ENCODE measurements at regions not wholly inside any gene's neighbourhood (a gene's known extent, or its start where the extent isn't known, plus 50 kb on each side); places are given as distances from the start of the nearest gene placed in this dataset.

DNA sequence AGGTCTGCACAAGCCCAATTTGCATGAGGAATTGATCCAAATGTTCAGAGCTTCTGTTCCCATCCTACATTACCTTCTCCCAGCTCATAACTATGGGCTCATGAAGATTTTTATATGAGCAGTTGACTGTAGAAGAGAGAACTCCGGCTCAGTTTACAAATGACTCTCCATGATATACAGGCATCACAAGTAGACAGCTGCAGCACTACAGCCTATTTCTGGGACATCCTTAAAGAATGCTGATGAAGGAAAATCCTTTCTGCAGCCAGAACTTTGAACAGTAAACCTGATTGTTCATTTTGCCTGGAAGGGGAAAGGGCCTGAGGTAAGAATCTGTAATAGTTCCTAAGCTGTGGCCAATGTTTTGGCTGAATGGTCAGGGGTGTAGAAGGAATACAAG, 174.1 kb upstream of the CXCL13 start:
- TF ChIP-seq, protein P1, sequence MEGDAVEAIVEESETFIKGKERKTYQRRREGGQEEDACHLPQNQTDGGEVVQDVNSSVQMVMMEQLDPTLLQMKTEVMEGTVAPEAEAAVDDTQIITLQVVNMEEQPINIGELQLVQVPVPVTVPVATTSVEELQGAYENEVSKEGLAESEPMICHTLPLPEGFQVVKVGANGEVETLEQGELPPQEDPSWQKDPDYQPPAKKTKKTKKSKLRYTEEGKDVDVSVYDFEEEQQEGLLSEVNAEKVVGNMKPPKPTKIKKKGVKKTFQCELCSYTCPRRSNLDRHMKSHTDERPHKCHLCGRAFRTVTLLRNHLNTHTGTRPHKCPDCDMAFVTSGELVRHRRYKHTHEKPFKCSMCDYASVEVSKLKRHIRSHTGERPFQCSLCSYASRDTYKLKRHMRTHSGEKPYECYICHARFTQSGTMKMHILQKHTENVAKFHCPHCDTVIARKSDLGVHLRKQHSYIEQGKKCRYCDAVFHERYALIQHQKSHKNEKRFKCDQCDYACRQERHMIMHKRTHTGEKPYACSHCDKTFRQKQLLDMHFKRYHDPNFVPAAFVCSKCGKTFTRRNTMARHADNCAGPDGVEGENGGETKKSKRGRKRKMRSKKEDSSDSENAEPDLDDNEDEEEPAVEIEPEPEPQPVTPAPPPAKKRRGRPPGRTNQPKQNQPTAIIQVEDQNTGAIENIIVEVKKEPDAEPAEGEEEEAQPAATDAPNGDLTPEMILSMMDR (IDR thresholded peaks at IDR 0.05) = no peak
- no peak for TF ChIP-seq POLR2A (IDR thresholded peaks at IDR 0.05)
